ENCODE measurements at regions not wholly inside any gene's neighbourhood (a gene's known extent, or its start where the extent isn't known, plus 50 kb on each side); places are given as distances from the start of the nearest gene placed in this dataset.

GRCh38 chr20:47412083-47412482 lies 55.6 kb upstream of the ZMYND8 start:
- TF ChIP-seq FOXM1 (IDR thresholded peaks at IDR 0.05; ENCODE audit: borderline replicate concordance, low read depth), result no peak
- TF ChIP-seq RAD21 (IDR thresholded peaks at IDR 0.05; ENCODE audit: low read depth), result no peak
- TF ChIP-seq ZBTB7A (IDR thresholded peaks at IDR 0.05; ENCODE audit: low read depth), result no peak
- TF ChIP-seq EP300 (IDR thresholded peaks at IDR 0.05; ENCODE audit: borderline replicate concordance), result no peak
- TF ChIP-seq REST (IDR thresholded peaks at IDR 0.05; ENCODE audit: low read depth), result no peak
